ENCODE measurements at regions not wholly inside any gene's neighbourhood (a gene's known extent, or its start where the extent isn't known, plus 50 kb on each side); places are given as distances from the start of the nearest gene placed in this dataset.

GRCh38 chr17:77664097-77664729 lies 294.3 kb upstream of the TNRC6C start:
- DNase-seq (ENCODE audit: extremely low read depth, low read depth): no peak
- TF ChIP-seq CTCF (IDR thresholded peaks at IDR 0.05; ENCODE audit: low read depth, low read length): no peak

DNA sequence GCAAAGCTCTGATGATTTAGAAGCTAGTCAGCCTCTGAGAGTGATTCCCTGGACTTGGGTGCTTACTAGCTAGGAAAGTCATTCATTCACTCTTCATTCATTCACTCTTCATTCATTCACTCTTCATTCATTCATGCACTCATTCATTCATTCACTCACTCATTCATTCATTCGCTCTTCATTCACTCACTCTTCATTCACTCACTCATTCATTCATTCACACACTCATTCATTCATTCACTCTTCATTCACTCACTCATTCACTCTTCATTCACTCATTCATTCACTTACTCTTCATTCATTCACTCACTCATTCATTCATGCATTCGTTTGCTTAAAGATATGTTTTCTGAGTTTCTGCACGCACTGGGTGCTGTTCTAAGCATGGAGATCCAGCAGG lies 292.7 kb upstream of the TNRC6C start:
- DNase-seq (ENCODE audit: extremely low read depth, low read depth): no peak
- TF ChIP-seq CTCF (IDR thresholded peaks at IDR 0.05; ENCODE audit: low read depth, low read length): no peak

DNA sequence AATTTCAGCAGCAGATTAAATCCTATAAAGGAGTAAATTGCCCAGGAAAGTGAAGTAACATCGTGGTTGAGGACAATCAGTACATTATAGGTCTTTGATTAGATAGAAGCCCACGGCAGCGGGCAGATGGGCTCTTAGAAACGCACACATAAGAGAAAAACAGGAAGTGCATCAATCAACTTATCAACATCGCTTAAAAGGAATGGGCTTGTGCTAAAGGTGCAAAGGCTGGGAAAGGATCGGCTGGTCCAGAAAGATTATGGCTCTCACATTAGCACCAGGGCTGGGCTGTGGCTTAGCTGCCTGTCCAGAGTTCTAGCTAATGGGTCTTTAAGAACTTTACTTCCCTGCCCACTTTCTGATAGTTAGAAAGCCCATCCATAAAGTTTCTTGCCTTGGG lies 292.0 kb upstream of the TNRC6C start:
- no peak for DNase-seq (ENCODE audit: extremely low read depth, low read depth)
- TF ChIP-seq CTCF (IDR thresholded peaks at IDR 0.05; ENCODE audit: low read depth, low read length): no peak

DNA sequence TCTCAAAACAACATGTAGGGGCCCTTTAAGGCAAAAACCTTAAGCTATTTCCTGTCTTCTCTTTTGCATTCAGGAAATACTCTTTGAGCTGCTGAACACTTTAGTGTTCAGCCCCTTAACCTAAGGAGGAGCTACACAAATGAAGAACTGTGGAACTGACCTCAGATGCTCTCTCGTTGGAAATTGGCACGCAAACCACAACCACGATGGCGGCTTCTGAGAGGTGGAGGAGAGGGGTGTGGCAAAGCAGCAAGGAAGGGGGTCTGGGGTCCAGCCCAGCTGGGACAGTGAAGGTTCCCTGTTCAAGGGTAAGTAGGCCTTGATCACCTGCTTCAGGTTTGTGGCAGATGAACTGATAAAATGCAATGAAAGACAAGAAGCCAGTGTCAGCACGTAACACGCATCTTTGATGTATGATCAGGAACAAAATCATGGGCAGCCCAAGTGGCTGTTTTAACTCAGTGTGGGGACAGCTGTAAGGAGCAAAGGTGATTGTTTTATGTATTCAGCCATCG lies 291.6 kb upstream of the TNRC6C start:
- TF ChIP-seq CTCF (IDR thresholded peaks at IDR 0.05; ENCODE audit: low read depth, low read length): no peak
- no peak for DNase-seq (ENCODE audit: extremely low read depth, low read depth)

DNA sequence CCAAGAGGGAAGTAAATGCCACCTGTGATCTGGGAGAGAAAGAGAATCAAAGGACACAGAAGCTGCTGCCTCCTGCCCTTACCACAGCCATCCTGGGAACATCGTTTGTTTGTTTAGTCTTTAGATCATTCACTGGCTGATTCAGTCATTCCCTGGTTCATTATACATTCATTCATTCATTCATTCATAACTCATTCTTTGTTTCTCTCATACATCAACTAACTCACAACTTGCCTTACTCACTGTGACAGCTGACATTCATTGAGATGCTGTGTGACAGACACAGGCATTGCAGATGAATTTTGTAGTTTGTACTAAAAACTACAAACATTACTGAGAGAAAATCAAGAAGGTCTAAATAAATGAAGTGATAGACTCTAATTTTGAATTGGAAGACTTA lies 291.0 kb upstream of the TNRC6C start:
- DNase-seq (ENCODE audit: extremely low read depth, low read depth): no peak

GRCh38 chr17:77668518-77668917 lies 290.0 kb upstream of the TNRC6C start:
- DNase-seq (ENCODE audit: extremely low read depth, low read depth): no peak
- no peak for TF ChIP-seq CTCF (IDR thresholded peaks at IDR 0.05; ENCODE audit: low read depth, low read length)

More for the DNA sequence above, 291.0 kb upstream of the TNRC6C start:
- no peak for TF ChIP-seq CTCF (IDR thresholded peaks at IDR 0.05; ENCODE audit: low read depth, low read length)

GRCh38 chr17:77670173-77670572 lies 288.3 kb upstream of the TNRC6C start:
- DNase-seq (ENCODE audit: extremely low read depth, low read depth): no peak

More at GRCh38 chr17:77670173-77670572, 288.3 kb upstream of the TNRC6C start:
- no peak for TF ChIP-seq CTCF (IDR thresholded peaks at IDR 0.05; ENCODE audit: low read depth, low read length)

Data from AG09319 (cell line).